ENCODE measurements at regions not wholly inside any gene's neighbourhood (a gene's known extent, or its start where the extent isn't known, plus 50 kb on each side); places are given as distances from the start of the nearest gene placed in this dataset.

DNA sequence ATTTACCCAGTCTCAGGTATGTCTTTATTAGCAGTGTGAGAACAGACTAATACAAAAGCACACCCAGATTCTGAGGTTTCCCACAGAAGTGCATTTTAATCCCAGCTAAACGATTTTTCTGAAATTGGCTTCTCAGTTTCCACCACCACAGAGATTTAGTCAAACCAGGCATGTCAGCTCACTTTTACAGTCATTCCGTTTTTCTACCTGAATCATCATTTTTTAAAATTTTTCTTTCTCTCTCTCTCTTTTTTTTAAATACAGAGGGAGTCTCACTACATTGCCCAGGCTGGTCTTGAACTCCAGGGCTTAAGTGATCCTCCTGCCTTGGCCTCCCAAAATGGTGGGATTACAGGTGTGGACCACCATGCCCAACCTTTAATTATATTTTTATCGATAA, 389.1 kb downstream of the HAPSTR1 start:
- Histone ChIP-seq H4K20me1 (ENCODE audit: control insufficient read depth, extremely low read depth, insufficient read depth, low read length) (no peaks in the 10 kb centered on the region), H3K27me3 (ENCODE audit: control insufficient read depth, insufficient read depth, low read length) (no peaks in the 10 kb centered on the region), H3K36me3 (ENCODE audit: control insufficient read depth, insufficient read depth, low read length) (no peaks in the 10 kb centered on the region), H3K27ac (ENCODE audit: insufficient read depth, low read length) (no peak overlapping the region), H3K4me2 (ENCODE audit: extremely low read depth, insufficient read depth, low read length) (no peak overlapping the region), H3K4me1 (ENCODE audit: control insufficient read depth, extremely low read depth, insufficient read depth, low read length) (no peaks in the 10 kb centered on the region), H2AFZ (ENCODE audit: low read length) (no peak overlapping the region), H3K9ac (ENCODE audit: insufficient read depth, low read length) (no peak overlapping the region), H3K79me2 (ENCODE audit: control insufficient read depth, insufficient read depth, low read length) (no peaks in the 10 kb centered on the region), H3K4me3 (replicated peaks in 1 of 4; ENCODE audit: control extremely low read depth in 1 of 4, insufficient read depth in 1 of 4, low read depth in 3 of 4, low read length in 4 of 4) (no peak overlapping the region), H3K9me3 (ENCODE audit: control insufficient read depth, insufficient read depth, low read depth, low read length) (no peaks in the 10 kb centered on the region)
- TF ChIP-seq EZH2 (IDR thresholded peaks at IDR 0.05; ENCODE audit: low read length, missing control alignments) = no peak
- TF ChIP-seq, protein P1, sequence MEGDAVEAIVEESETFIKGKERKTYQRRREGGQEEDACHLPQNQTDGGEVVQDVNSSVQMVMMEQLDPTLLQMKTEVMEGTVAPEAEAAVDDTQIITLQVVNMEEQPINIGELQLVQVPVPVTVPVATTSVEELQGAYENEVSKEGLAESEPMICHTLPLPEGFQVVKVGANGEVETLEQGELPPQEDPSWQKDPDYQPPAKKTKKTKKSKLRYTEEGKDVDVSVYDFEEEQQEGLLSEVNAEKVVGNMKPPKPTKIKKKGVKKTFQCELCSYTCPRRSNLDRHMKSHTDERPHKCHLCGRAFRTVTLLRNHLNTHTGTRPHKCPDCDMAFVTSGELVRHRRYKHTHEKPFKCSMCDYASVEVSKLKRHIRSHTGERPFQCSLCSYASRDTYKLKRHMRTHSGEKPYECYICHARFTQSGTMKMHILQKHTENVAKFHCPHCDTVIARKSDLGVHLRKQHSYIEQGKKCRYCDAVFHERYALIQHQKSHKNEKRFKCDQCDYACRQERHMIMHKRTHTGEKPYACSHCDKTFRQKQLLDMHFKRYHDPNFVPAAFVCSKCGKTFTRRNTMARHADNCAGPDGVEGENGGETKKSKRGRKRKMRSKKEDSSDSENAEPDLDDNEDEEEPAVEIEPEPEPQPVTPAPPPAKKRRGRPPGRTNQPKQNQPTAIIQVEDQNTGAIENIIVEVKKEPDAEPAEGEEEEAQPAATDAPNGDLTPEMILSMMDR (conservative IDR thresholded peaks at IDR 0.05 in 1 of 2, IDR thresholded peaks at IDR 0.05 in 1 of 2; ENCODE audit: low read depth in 1 of 2, low read length in 2 of 2) = no peak
- no peak for DNase-seq (ENCODE audit: low read depth in 2 of 2)

- Histone ChIP-seq H4K20me1 (ENCODE audit: control insufficient read depth, extremely low read depth, insufficient read depth, low read length) (no peaks in the 10 kb centered on the region), H3K9ac (ENCODE audit: insufficient read depth, low read length) (no peak overlapping the region), H3K36me3 (ENCODE audit: control insufficient read depth, insufficient read depth, low read length) (no peaks in the 10 kb centered on the region), H3K4me3 (replicated peaks in 1 of 4; ENCODE audit: control extremely low read depth in 1 of 4, insufficient read depth in 1 of 4, low read depth in 3 of 4, low read length in 4 of 4) (no peak overlapping the region), H3K9me3 (ENCODE audit: control insufficient read depth, insufficient read depth, low read depth, low read length) (no peaks in the 10 kb centered on the region), H3K4me1 (ENCODE audit: control insufficient read depth, extremely low read depth, insufficient read depth, low read length) (no peaks in the 10 kb centered on the region), H3K4me2 (ENCODE audit: extremely low read depth, insufficient read depth, low read length) (no peak overlapping the region), H3K27me3 (ENCODE audit: control insufficient read depth, insufficient read depth, low read length) (no peaks in the 10 kb centered on the region), H3K79me2 (ENCODE audit: control insufficient read depth, insufficient read depth, low read length) (no peaks in the 10 kb centered on the region), H2AFZ (ENCODE audit: low read length) (no peak overlapping the region), H3K27ac (ENCODE audit: insufficient read depth, low read length) (no peak overlapping the region)
- TF ChIP-seq, protein P1 (conservative IDR thresholded peaks at IDR 0.05 in 1 of 2, IDR thresholded peaks at IDR 0.05 in 1 of 2; ENCODE audit: low read depth in 1 of 2, low read length in 2 of 2) = no peak
- TF ChIP-seq EZH2 (IDR thresholded peaks at IDR 0.05; ENCODE audit: low read length, missing control alignments) = no peak
- no peak for DNase-seq (ENCODE audit: low read depth in 2 of 2)
Observed at GRCh38 chr16:9481747-9482730, 390.6 kb downstream of the HAPSTR1 start.

- H3K9ac ChIP-seq (ENCODE audit: insufficient read depth, low read length) = no peak overlapping the region
- H4K20me1 ChIP-seq (ENCODE audit: control insufficient read depth, extremely low read depth, insufficient read depth, low read length) = no peaks in the 10 kb centered on the region
- TF ChIP-seq, protein P1 (conservative IDR thresholded peaks at IDR 0.05 in 1 of 2, IDR thresholded peaks at IDR 0.05 in 1 of 2; ENCODE audit: low read depth in 1 of 2, low read length in 2 of 2) = no peak
- no peak for TF ChIP-seq EZH2 (IDR thresholded peaks at IDR 0.05; ENCODE audit: low read length, missing control alignments)
- no peaks in the 10 kb centered on the region for H3K36me3 ChIP-seq (ENCODE audit: control insufficient read depth, insufficient read depth, low read length)
- DNase-seq (ENCODE audit: low read depth in 2 of 2) = no peak
- H3K4me3 ChIP-seq (replicated peaks in 1 of 4; ENCODE audit: control extremely low read depth in 1 of 4, insufficient read depth in 1 of 4, low read depth in 3 of 4, low read length in 4 of 4) = no peak overlapping the region
- no peak overlapping the region for H3K4me2 ChIP-seq (ENCODE audit: extremely low read depth, insufficient read depth, low read length)
- no peaks in the 10 kb centered on the region for H3K4me1 ChIP-seq (ENCODE audit: control insufficient read depth, extremely low read depth, insufficient read depth, low read length)
- H3K27ac ChIP-seq (ENCODE audit: insufficient read depth, low read length) = no peak overlapping the region
- H3K79me2 ChIP-seq (ENCODE audit: control insufficient read depth, insufficient read depth, low read length) = no peaks in the 10 kb centered on the region
- no peaks in the 10 kb centered on the region for H3K27me3 ChIP-seq (ENCODE audit: control insufficient read depth, insufficient read depth, low read length)
- no peaks in the 10 kb centered on the region for H3K9me3 ChIP-seq (ENCODE audit: control insufficient read depth, insufficient read depth, low read depth, low read length)
- no peak overlapping the region for H2AFZ ChIP-seq (ENCODE audit: low read length)
Observed at GRCh38 chr16:9484426-9484825, 393.0 kb downstream of the HAPSTR1 start.

All from fibroblast of lung (primary cell).